ENCODE measurements at regions not wholly inside any gene's neighbourhood (a gene's known extent, or its start where the extent isn't known, plus 50 kb on each side); places are given as distances from the start of the nearest gene placed in this dataset.

DNA sequence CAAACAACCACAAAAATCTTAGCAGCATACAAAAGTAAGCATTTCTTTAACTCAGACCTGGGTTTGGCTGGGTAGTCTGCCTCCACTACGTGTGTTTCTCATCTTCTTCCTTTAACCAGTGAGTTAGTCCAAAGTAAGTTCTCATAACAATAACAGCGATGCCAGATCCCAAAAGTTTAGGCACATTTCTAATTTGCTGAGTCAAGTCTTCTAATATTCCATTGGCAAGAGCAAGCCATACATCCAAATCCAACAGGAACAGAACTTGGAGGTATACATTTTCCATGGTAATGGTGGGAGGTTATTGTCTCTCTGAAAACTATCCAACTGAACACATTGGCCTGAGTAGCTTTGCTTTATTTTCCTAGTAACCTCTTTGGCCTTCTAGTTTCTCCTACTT, 115.7 kb upstream of the CNTNAP2 start:
- Mint-ChIP-seq H3K9me3 (peaks cover 16% of the 10 kb centered on the region), H3K36me3 (peaks cover 6% of the 10 kb centered on the region), H3K4me1 (ENCODE audit: low read depth in 2 of 2) (no peaks in the 10 kb centered on the region), H3K27me3 (no peaks in the 10 kb centered on the region), H3K27ac (no peak overlapping the region), H3K4me3 (no peak overlapping the region)
- DNase-seq (ENCODE audit: low spot score) (no peak), ATAC-seq (no peak)

DNA sequence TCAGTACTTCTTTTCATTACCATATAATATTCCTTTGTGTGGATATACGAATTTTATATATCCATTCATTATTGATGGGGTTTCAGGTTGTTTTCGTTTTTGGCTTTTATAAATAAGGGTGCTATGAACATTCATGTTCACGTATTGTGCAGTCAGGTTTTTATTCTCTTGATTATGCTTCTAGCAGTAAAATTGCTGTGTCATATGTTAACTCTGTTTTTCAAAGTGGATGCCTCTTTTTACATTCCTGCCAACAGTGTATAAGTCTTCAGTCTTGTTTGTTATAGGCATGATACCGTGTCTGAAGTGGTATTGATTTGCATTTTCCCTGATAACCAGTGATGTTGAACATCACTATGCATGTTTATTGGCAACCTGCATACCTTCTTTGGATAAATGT, 127.1 kb upstream of the CNTNAP2 start:
- no peak overlapping the region for H3K4me3 Mint-ChIP-seq
- no peak for ATAC-seq

DNA sequence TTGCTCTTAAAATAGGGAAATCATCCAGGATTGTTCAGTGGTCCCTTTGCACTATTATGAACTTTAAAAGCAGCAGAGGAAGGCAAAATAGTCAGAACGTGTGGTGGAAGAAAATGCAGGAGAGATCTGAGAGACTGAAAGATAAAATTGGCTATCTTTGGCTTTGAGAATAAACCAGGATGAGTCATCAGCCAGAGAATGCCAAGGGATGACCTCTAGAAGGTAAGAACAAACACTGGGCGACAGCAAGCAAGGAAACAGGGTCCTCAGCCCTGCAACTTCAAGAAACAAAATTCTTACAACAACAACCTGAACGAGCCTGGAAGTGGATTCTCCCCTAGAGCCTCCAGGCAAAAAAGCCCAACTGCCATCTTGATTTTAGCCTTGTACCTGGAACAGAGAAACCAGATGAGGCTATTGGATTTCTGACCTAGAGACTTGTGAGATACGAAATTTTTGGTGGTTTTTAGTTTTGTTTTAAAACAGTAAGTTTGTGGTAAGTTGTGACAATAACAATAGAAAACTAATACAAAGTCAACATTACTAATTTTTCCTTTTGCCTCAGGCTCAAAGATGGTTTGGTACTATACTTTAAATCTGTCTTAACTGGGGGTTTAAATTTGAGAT, 130.2 kb upstream of the CNTNAP2 start:
- no peak overlapping the region for H3K4me3 Mint-ChIP-seq
- H3K27ac Mint-ChIP-seq, result no peak overlapping the region
- H3K4me1 Mint-ChIP-seq (ENCODE audit: low read depth in 2 of 2), result no peaks in the 10 kb centered on the region
- no peaks in the 10 kb centered on the region for H3K36me3 Mint-ChIP-seq
- no peaks in the 10 kb centered on the region for H3K27me3 Mint-ChIP-seq
- H3K9me3 Mint-ChIP-seq, result peaks cover 18% of the 10 kb centered on the region
- ATAC-seq, result no peak
- DNase-seq (ENCODE audit: low spot score), result no peak

More for the DNA sequence above, 127.1 kb upstream of the CNTNAP2 start:
- Mint-ChIP-seq H3K36me3 (no peaks in the 10 kb centered on the region), H3K27ac (no peak overlapping the region), H3K4me1 (ENCODE audit: low read depth in 2 of 2) (no peaks in the 10 kb centered on the region), H3K9me3 (peaks cover 10% of the 10 kb centered on the region), H3K27me3 (no peaks in the 10 kb centered on the region)
- DNase-seq (ENCODE audit: low spot score), result no peak

DNA sequence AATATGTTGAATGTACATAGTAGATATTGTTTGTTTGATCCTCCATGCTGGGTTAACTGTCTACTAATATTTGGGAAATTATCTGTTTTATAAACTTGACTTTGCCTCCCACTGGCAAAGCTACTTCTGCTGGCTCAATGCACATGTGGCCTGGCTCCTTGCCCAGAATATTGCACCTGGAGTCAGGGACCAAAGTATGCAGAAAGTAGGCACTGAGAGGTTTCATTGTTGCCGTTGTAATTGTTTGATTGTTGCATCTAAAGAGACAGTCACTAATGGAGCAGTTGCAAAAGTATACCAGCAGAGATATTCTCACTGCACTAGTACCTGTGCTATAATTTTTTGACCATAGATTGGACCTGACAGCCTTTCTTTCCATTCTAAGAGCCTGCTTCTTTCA, 137.8 kb upstream of the CNTNAP2 start:
- Mint-ChIP-seq H3K4me3 (no peak overlapping the region), H3K27ac (no peak overlapping the region), H3K36me3 (peaks cover 5% of the 10 kb centered on the region), H3K27me3 (no peaks in the 10 kb centered on the region), H3K4me1 (ENCODE audit: low read depth in 2 of 2) (no peaks in the 10 kb centered on the region), H3K9me3 (peaks cover 24% of the 10 kb centered on the region)
- ATAC-seq (no peak), DNase-seq (ENCODE audit: low spot score) (no peak)

- no peaks in the 10 kb centered on the region for H3K27me3 Mint-ChIP-seq
- peaks cover 6% of the 10 kb centered on the region for H3K36me3 Mint-ChIP-seq
- H3K9me3 Mint-ChIP-seq, result peaks cover 8% of the 10 kb centered on the region
- H3K4me1 Mint-ChIP-seq (ENCODE audit: low read depth in 2 of 2), result no peaks in the 10 kb centered on the region
- no peak for DNase-seq (ENCODE audit: low spot score)
- no peak for ATAC-seq
- H3K4me3 Mint-ChIP-seq, result no peak overlapping the region
- no peak overlapping the region for H3K27ac Mint-ChIP-seq
Measured at GRCh38 chr7:145959981-145960380, 156.6 kb upstream of the CNTNAP2 start.

DNA sequence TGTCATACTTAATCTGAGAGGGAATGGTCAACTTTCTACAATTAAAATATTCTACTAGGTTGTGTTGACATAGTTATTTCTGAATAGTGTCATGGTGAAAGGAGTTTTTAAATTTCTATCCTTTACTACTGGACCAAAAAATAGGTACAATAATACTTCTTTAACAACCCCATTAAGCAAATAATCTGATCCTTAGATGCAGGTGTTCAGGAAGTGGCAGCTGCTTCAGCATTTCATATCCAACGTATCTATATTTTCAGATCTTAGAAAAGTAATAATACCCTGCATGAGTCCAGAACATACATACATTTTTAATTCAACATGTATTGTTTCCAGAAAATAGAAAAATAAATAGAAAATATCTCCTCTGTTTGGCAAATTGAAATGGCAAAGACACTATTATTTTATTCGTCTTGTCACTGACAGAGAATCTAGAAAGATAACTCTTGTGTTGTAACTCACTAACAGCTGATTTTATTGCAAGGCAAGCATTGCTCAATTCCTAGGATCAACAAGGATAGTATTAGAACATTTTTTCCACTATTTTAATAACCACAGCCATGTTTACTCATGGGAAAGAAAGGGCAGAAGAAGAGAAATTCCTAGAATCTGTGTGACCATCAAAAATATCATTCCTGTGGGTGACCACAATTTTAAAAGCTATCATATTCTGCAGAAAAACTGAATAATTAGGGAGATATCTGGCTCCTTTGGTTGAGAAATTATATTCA, 159.3 kb upstream of the CNTNAP2 start:
- Mint-ChIP-seq H3K4me3 (no peak overlapping the region), H3K9me3 (peaks cover 3% of the 10 kb centered on the region), H3K4me1 (ENCODE audit: low read depth in 2 of 2) (no peaks in the 10 kb centered on the region), H3K27me3 (no peaks in the 10 kb centered on the region), H3K36me3 (peaks cover 6% of the 10 kb centered on the region), H3K27ac (no peak overlapping the region)
- no peak for ATAC-seq
- no peak for DNase-seq (ENCODE audit: low spot score)

DNA sequence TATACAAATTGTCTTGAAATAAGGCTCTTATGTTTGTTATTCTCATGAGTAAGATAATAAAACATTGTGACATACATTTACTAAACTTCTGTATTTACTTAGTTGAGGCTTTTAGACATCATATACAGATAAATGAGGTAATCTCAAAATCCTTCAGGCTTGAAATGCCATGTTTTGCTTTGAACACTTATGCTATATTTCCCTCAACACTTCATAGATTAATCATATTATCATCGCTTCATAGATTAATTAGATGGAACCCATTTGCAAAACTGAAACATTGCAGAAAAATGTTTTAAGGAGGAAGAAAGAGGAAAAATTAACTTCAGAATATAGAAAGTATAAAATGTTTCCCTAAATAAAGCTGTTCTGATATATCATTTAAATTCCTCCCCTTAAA, 165.0 kb upstream of the CNTNAP2 start:
- H3K27me3 Mint-ChIP-seq, result no peaks in the 10 kb centered on the region
- peaks cover 11% of the 10 kb centered on the region for H3K36me3 Mint-ChIP-seq
- ATAC-seq (no peak), DNase-seq (ENCODE audit: low spot score) (no peak)
- H3K27ac Mint-ChIP-seq, result no peak overlapping the region
- no peaks in the 10 kb centered on the region for H3K4me1 Mint-ChIP-seq (ENCODE audit: low read depth in 2 of 2)
- peaks cover 7% of the 10 kb centered on the region for H3K9me3 Mint-ChIP-seq
- H3K4me3 Mint-ChIP-seq, result no peak overlapping the region

DNA sequence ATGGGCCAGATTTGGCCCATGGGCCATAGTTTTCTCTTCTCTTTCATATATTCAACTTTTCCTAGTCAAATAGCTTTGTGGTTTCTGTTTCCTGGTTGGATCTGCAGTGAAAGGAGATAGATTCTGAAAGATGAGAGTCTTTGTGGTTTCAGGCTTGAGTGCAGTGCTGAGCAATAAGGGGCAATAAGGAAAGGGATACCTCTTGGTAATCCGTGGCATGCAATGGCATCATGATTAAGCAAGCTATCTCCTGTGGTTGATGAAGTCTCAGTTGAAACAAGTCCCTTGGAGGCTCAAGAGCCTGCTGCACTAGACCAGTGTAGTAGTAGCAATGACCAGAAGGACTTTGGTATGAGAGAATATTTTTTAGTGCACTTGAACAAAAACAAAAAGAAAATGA, 187.7 kb upstream of the CNTNAP2 start:
- H3K4me1 Mint-ChIP-seq (ENCODE audit: low read depth in 2 of 2), result no peaks in the 10 kb centered on the region
- DNase-seq (ENCODE audit: low spot score), result no peak
- no peak overlapping the region for H3K27ac Mint-ChIP-seq
- H3K36me3 Mint-ChIP-seq, result peaks cover 6% of the 10 kb centered on the region
- H3K4me3 Mint-ChIP-seq, result no peak overlapping the region
- peaks cover 29% of the 10 kb centered on the region for H3K9me3 Mint-ChIP-seq
- no peak for ATAC-seq
- no peaks in the 10 kb centered on the region for H3K27me3 Mint-ChIP-seq

GRCh38 chr7:145919712-145920111, 196.9 kb upstream of the CNTNAP2 start:
- H3K9me3 Mint-ChIP-seq, result peaks cover 22% of the 10 kb centered on the region
- ATAC-seq (no peak), DNase-seq (ENCODE audit: low spot score) (no peak)
- H3K4me3 Mint-ChIP-seq, result no peak overlapping the region
- H3K27ac Mint-ChIP-seq, result no peak overlapping the region
- no peaks in the 10 kb centered on the region for H3K4me1 Mint-ChIP-seq (ENCODE audit: low read depth in 2 of 2)
- H3K36me3 Mint-ChIP-seq, result peaks cover 4% of the 10 kb centered on the region
- H3K27me3 Mint-ChIP-seq, result no peaks in the 10 kb centered on the region

- H3K9me3 Mint-ChIP-seq, result peaks cover 22% of the 10 kb centered on the region
- no peaks in the 10 kb centered on the region for H3K27me3 Mint-ChIP-seq
- no peaks in the 10 kb centered on the region for H3K4me1 Mint-ChIP-seq (ENCODE audit: low read depth in 2 of 2)
- no peak overlapping the region for H3K4me3 Mint-ChIP-seq
- H3K36me3 Mint-ChIP-seq, result peaks cover 4% of the 10 kb centered on the region
- ATAC-seq, result no peak
- no peak for DNase-seq (ENCODE audit: low spot score)
- H3K27ac Mint-ChIP-seq, result no peak overlapping the region
Measured at GRCh38 chr7:145916776-145917175, 199.8 kb upstream of the CNTNAP2 start.

DNA sequence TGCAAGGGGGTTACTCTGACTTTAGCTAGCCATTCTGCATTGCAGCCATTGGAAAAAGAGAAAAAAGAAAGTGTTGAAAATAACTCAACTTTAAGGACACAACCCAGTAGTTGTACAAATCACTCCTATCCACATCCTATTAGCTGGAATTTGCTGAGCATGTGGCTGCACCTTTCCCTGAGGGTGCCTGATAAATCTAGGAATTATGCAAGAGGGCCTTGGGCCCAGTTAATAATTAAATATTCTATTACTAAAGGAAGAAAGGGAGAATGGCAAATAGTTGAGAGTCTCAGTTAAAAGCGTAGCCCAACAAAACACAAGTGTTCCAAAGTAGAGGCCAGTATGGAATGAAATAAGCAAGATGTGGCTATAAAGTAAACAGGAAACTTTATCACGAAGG, 200.9 kb upstream of the CNTNAP2 start:
- H3K27me3 Mint-ChIP-seq, result no peaks in the 10 kb centered on the region
- H3K36me3 Mint-ChIP-seq, result peaks cover 4% of the 10 kb centered on the region
- DNase-seq (ENCODE audit: low spot score) (no peak), ATAC-seq (no peak)
- peaks cover 22% of the 10 kb centered on the region for H3K9me3 Mint-ChIP-seq
- H3K4me1 Mint-ChIP-seq (ENCODE audit: low read depth in 2 of 2), result no peaks in the 10 kb centered on the region
- no peak overlapping the region for H3K4me3 Mint-ChIP-seq
- no peak overlapping the region for H3K27ac Mint-ChIP-seq

GRCh38 chr7:145909991-145910513, 206.5 kb upstream of the CNTNAP2 start:
- Mint-ChIP-seq H3K4me1 (ENCODE audit: low read depth in 2 of 2) (no peaks in the 10 kb centered on the region), H3K27me3 (no peaks in the 10 kb centered on the region), H3K4me3 (no peak overlapping the region), H3K36me3 (no peaks in the 10 kb centered on the region), H3K27ac (no peak overlapping the region), H3K9me3 (peaks cover 7% of the 10 kb centered on the region)
- no peak for ATAC-seq
- no peak for DNase-seq (ENCODE audit: low spot score)

- Mint-ChIP-seq H3K27me3 (no peaks in the 10 kb centered on the region), H3K4me1 (ENCODE audit: low read depth in 2 of 2) (no peaks in the 10 kb centered on the region), H3K27ac (no peak overlapping the region), H3K9me3 (peaks cover 21% of the 10 kb centered on the region), H3K36me3 (peaks cover 8% of the 10 kb centered on the region), H3K4me3 (no peak overlapping the region)
- DNase-seq (ENCODE audit: low spot score) (no peak), ATAC-seq (no peak)
Measured at GRCh38 chr7:145903658-145904057, 212.9 kb upstream of the CNTNAP2 start.

- H3K27ac Mint-ChIP-seq, result no peak overlapping the region
- no peaks in the 10 kb centered on the region for H3K4me1 Mint-ChIP-seq (ENCODE audit: low read depth in 2 of 2)
- ATAC-seq, result no peak
- H3K36me3 Mint-ChIP-seq, result peaks cover 14% of the 10 kb centered on the region
- no peaks in the 10 kb centered on the region for H3K27me3 Mint-ChIP-seq
- H3K9me3 Mint-ChIP-seq, result peaks cover 26% of the 10 kb centered on the region
- no peak overlapping the region for H3K4me3 Mint-ChIP-seq
- DNase-seq (ENCODE audit: low spot score), result no peak
Measured at GRCh38 chr7:145902123-145902522, 214.5 kb upstream of the CNTNAP2 start.

Measured in natural killer cell treated with Interleukin-12 subunit alpha and Interleukin-12 subunit beta and Interleukin-15 and Interleukin-18, amount 100 ng/mL, for 72 hours (primary cell).